ENCODE measurements at regions not wholly inside any gene's neighbourhood (a gene's known extent, or its start where the extent isn't known, plus 50 kb on each side); places are given as distances from the start of the nearest gene placed in this dataset.

DNA sequence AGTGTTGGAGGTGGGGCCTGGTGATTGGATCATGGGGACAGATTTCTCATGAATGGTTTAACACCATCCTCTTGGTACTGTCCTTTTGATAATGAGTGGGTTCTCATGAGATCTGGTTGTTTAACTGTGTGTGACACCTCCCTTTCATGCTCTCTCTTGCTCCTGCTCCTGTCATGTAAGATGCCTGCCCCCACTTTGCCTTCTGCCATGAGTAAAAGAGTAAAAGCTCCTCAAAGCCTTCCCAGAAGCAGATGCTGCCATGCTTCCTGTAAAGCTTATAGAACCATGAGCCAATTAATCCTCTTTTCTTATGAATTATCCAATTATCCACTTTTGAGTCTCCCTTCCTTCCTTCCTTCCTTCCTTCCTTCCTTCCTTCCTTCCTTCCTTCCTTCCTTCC lies 317.7 kb downstream of the RDH14 start:
- Mint-ChIP-seq H3K36me3 (ENCODE audit: low read depth) (no peaks in the 10 kb centered on the region), H3K27ac (ENCODE audit: unreplicated experiment) (no peak overlapping the region), H3K4me3 (ENCODE audit: unreplicated experiment) (no peak overlapping the region), H3K4me1 (ENCODE audit: low read depth) (no peaks in the 10 kb centered on the region), H3K27me3 (ENCODE audit: low read depth) (peaks cover 12% of the 10 kb centered on the region), H3K9me3 (ENCODE audit: low read depth) (no peaks in the 10 kb centered on the region)
- TF ChIP-seq, protein P1, sequence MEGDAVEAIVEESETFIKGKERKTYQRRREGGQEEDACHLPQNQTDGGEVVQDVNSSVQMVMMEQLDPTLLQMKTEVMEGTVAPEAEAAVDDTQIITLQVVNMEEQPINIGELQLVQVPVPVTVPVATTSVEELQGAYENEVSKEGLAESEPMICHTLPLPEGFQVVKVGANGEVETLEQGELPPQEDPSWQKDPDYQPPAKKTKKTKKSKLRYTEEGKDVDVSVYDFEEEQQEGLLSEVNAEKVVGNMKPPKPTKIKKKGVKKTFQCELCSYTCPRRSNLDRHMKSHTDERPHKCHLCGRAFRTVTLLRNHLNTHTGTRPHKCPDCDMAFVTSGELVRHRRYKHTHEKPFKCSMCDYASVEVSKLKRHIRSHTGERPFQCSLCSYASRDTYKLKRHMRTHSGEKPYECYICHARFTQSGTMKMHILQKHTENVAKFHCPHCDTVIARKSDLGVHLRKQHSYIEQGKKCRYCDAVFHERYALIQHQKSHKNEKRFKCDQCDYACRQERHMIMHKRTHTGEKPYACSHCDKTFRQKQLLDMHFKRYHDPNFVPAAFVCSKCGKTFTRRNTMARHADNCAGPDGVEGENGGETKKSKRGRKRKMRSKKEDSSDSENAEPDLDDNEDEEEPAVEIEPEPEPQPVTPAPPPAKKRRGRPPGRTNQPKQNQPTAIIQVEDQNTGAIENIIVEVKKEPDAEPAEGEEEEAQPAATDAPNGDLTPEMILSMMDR (IDR thresholded peaks at IDR 0.05), result no peak
- no peak for DNase-seq (ENCODE audit: low spot score)

DNA sequence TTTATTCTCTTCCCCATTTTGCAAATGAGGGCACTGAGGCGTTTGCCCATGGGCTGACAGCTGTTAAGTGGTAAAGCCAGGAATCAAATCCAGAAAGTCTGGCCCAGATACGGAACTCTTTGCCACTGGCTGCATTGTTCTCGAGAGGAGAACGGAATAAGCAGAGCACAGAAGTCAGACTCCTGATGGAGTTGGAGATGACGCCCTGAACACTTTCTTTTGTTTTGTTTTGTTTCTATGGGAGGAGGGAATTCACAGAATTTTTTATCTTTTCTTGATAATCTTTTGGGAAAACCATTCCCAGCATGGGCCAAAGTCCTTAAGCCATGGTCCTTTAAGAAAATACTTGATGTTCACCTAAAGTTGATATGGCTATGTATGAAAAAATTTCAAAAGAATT lies 322.2 kb downstream of the RDH14 start:
- no peak overlapping the region for H3K27ac Mint-ChIP-seq (ENCODE audit: unreplicated experiment)
- DNase-seq (ENCODE audit: low spot score), result no peak
- peaks cover 11% of the 10 kb centered on the region for H3K27me3 Mint-ChIP-seq (ENCODE audit: low read depth)
- H3K36me3 Mint-ChIP-seq (ENCODE audit: low read depth), result no peaks in the 10 kb centered on the region
- H3K4me1 Mint-ChIP-seq (ENCODE audit: low read depth), result no peaks in the 10 kb centered on the region
- no peak overlapping the region for H3K4me3 Mint-ChIP-seq (ENCODE audit: unreplicated experiment)
- TF ChIP-seq, protein P1 (IDR thresholded peaks at IDR 0.05), result no peak
- no peaks in the 10 kb centered on the region for H3K9me3 Mint-ChIP-seq (ENCODE audit: low read depth)

DNA sequence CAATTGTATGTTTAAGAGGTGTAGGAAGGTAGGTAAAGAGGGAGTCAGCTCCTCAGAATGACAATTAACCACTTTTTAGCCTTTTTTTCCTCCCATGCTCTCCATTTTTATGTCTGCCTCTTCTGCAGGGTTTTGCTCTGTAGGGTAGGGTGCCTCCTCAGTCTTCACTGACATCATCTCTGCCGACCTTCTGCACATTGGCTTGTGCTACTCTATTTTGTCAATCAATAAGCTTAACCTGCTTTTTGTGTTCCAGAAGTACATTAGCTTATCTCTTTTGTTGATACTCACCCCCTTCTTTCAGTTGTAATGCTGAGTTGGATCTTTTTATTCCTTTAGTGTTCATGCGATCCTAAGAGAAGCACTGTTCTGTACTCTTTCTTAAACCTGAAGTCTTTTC lies 323.2 kb downstream of the RDH14 start:
- Mint-ChIP-seq H3K36me3 (ENCODE audit: low read depth) (no peaks in the 10 kb centered on the region), H3K9me3 (ENCODE audit: low read depth) (no peaks in the 10 kb centered on the region), H3K27me3 (ENCODE audit: low read depth) (peaks cover 11% of the 10 kb centered on the region), H3K4me1 (ENCODE audit: low read depth) (no peaks in the 10 kb centered on the region), H3K4me3 (ENCODE audit: unreplicated experiment) (no peak overlapping the region), H3K27ac (ENCODE audit: unreplicated experiment) (no peak overlapping the region)
- TF ChIP-seq, protein P1 (IDR thresholded peaks at IDR 0.05), result no peak
- no peak for DNase-seq (ENCODE audit: low spot score)

DNA sequence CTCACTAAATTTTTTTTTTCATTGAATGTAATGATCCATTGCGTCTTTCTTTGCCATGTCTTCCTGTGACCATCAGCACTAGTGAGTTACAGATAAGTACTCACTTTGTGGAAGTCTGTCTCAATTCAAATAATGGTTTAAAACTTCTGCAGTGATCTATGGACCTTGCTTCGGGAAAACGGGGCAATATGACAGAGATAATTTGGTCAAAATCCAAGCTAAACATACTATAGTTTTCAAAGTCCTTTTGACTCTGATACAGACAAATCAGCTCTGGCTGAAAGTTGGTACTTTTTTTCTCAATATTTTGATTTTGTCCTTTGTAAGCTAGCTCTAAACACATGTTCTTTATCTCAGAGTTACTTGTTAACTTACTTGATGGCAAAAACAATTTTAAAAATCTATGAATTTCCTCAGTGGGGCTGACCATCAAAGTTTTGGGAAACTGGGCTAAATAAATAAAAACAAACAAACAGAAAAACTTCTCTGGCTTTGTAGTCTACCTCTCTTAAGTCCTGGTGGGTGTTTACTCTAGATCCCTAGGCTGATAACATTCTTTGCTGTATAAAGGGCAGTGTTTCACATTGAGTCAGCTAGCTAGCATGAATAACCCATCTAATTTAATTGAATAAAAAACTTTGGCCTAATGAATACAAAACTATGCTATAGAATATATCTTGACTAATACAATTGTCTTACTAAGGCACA lies 327.6 kb downstream of the RDH14 start:
- Mint-ChIP-seq H3K4me1 (ENCODE audit: low read depth) (no peaks in the 10 kb centered on the region), H3K27me3 (ENCODE audit: low read depth) (peaks cover 30% of the 10 kb centered on the region), H3K9me3 (ENCODE audit: low read depth) (no peaks in the 10 kb centered on the region), H3K27ac (ENCODE audit: unreplicated experiment) (no peak overlapping the region), H3K36me3 (ENCODE audit: low read depth) (no peaks in the 10 kb centered on the region), H3K4me3 (ENCODE audit: unreplicated experiment) (no peak overlapping the region)
- TF ChIP-seq, protein P1 (IDR thresholded peaks at IDR 0.05), result no peak
- no peak for DNase-seq (ENCODE audit: low spot score)

DNA sequence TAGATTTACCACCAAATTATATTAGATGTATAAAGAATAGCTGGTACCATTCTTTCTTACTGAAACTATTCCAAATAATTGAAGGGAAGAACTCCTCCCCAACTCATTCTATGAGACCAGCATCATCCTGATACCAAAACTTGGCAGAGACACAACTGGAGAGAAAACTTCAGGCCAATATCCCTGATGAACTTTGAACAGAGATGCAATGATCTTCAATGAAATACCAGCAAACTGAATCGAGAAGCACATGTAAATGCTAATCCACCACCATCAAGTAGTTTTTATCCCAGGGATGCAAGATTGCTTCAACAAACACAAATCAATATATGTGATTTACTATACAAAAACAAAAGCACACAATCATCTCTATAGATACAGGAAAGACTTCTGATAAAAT lies 329.8 kb downstream of the RDH14 start:
- H3K27ac Mint-ChIP-seq (ENCODE audit: unreplicated experiment), result no peak overlapping the region
- DNase-seq (ENCODE audit: low spot score), result no peak
- no peaks in the 10 kb centered on the region for H3K36me3 Mint-ChIP-seq (ENCODE audit: low read depth)
- TF ChIP-seq, protein P1 (IDR thresholded peaks at IDR 0.05), result no peak
- no peak overlapping the region for H3K4me3 Mint-ChIP-seq (ENCODE audit: unreplicated experiment)
- peaks cover 30% of the 10 kb centered on the region for H3K27me3 Mint-ChIP-seq (ENCODE audit: low read depth)
- no peaks in the 10 kb centered on the region for H3K4me1 Mint-ChIP-seq (ENCODE audit: low read depth)
- H3K9me3 Mint-ChIP-seq (ENCODE audit: low read depth), result no peaks in the 10 kb centered on the region

Measured in chondrocyte (in vitro differentiated cells).